Smooth muscle cell (in vitro differentiated cells): ENCODE measurements at regions not wholly inside any gene's neighbourhood (a gene's known extent, or its start where the extent isn't known, plus 50 kb on each side); places are given as distances from the start of the nearest gene placed in this dataset.
"Not testable (repeated sequence)": the region's sequence is repeated elsewhere in the genome, so short reads cannot be mapped to it uniquely, and the experiment has no call there.

Source experiments
- DNase-seq: peaks from one replicate; lab custom pipeline; 2025; ENCODE audit not compliant: unreplicated experiment; lab: John Stamatoyannopoulos, UW
- H2AFZ ChIP-seq: fragments of 200-600 bp; sonication (generic); 2 replicates; pipeline ENCODE4 v1.6.0; 2016; ENCODE audit warnings: antibody characterized with exemption, low read depth, mild to moderate bottlenecking
- H3F3A ChIP-seq: fragments of 200-600 bp; sonication (generic); 2 replicates; pipeline ENCODE4 v1.6.0; 2017; ENCODE audit warnings: antibody characterized with exemption, low read depth
- H3K27ac ChIP-seq: fragments of 200-600 bp; sonication (generic); 2 replicates; pipeline ENCODE4 v1.5.1; 2016; ENCODE audit warnings: low read depth, mild to moderate bottlenecking
- H3K27me3 ChIP-seq: fragments of 200-600 bp; sonication (generic); 2 replicates; pipeline ENCODE4 v1.6.1; 2016; ENCODE audit warnings: low read depth, mild to moderate bottlenecking
- H3K36me3 ChIP-seq: fragments of 200-600 bp; sonication (generic); 2 replicates; pipeline ENCODE4 v1.5.1; 2016; ENCODE audit warnings: low read depth
- H3K4me1 ChIP-seq: fragments of 200-600 bp; sonication (generic); 2 replicates; pipeline ENCODE4 v1.5.1; 2016; ENCODE audit warnings: low read depth
- H3K4me2 ChIP-seq: fragments of 200-600 bp; sonication (generic); 2 replicates; pipeline ENCODE4 v1.6.0; 2016; ENCODE audit warnings: mild to moderate bottlenecking
- H3K4me3 ChIP-seq: fragments of 200-600 bp; sonication (generic); 2 replicates; pipeline ENCODE4 v1.5.1; 2016; ENCODE audit warnings: mild to moderate bottlenecking
- H3K79me2 ChIP-seq: fragments of 200-600 bp; sonication (generic); 2 replicates; pipeline ENCODE4 v1.6.0; 2016; ENCODE audit warnings: low read depth, mild to moderate bottlenecking
- H3K9ac ChIP-seq: fragments of 200-600 bp; sonication (generic); 2 replicates; pipeline ENCODE4 v1.6.0; 2016; ENCODE audit warnings: low read depth
- H3K9me3 ChIP-seq: fragments of 200-600 bp; sonication (generic); replicated peaks from 2 replicates; pipeline ENCODE4 v1.5.1; 2016; ENCODE audit warnings: low read depth
- H4K20me1 ChIP-seq: fragments of 200-600 bp; sonication (generic); 2 replicates; pipeline ENCODE4 v1.6.0; 2016; ENCODE audit warnings: low read depth
- WGBS: methylation state at CpG from one replicate; pipeline ENCODE4 v1.1.7; 2016; ENCODE audit warnings: low lambda C conversion rate; 5-methylcytosine and 5-hydroxymethylcytosine counted together
- TF ChIP-seq, protein P1 (sequence below): fragments of 200-600 bp; sonication (generic); IDR thresholded peaks from 2 replicates; pipeline ENCODE4 v1.5.1; 2017; ENCODE audit warnings: borderline replicate concordance, mild to moderate bottlenecking, antibody characterized with exemption; ENCODE audit not compliant: insufficient read depth, poor library complexity, severe bottlenecking

DNA sequence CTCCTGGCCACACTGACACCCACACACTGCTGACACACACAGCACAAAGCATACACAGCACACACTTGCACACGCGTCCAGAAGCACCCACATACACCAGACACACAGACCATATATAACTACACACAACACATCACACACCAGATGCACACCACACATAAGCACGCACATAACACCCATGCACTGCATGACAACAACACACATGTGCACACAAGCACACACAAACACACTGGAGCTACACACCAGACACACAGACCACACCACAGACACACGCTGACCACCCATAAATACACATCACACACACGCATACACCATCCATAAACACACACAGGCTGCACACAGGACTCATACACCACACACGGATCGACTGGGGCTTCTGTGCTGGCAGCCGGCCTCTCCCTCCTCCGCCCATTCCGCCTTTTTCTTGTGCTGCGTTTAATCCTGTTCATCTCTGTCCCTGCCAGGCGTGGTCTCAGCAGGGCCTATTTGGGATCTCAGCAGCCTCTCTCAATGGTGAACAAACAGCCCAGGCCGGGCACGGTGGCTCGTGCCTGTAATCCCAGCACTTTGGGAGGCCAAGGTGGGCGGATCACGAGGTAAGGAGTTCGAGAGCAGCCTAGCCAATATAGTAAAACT, 396.9 kb upstream of the MYT1L start:
- H2AFZ ChIP-seq = no peak overlapping the region
- H3K4me1 ChIP-seq = no peaks in the 10 kb centered on the region
- H3K27ac ChIP-seq = no peak overlapping the region
- DNase-seq = no peak
- H3K9me3 ChIP-seq = no peaks in the 10 kb centered on the region
- H3K79me2 ChIP-seq = no peaks in the 10 kb centered on the region
- no peaks in the 10 kb centered on the region for H3F3A ChIP-seq
- H4K20me1 ChIP-seq = no peaks in the 10 kb centered on the region
- H3K4me2 ChIP-seq = no peak overlapping the region
- 92% methylated on average over 18 of the region's 18 CpGs for WGBS
- TF ChIP-seq, protein P1, sequence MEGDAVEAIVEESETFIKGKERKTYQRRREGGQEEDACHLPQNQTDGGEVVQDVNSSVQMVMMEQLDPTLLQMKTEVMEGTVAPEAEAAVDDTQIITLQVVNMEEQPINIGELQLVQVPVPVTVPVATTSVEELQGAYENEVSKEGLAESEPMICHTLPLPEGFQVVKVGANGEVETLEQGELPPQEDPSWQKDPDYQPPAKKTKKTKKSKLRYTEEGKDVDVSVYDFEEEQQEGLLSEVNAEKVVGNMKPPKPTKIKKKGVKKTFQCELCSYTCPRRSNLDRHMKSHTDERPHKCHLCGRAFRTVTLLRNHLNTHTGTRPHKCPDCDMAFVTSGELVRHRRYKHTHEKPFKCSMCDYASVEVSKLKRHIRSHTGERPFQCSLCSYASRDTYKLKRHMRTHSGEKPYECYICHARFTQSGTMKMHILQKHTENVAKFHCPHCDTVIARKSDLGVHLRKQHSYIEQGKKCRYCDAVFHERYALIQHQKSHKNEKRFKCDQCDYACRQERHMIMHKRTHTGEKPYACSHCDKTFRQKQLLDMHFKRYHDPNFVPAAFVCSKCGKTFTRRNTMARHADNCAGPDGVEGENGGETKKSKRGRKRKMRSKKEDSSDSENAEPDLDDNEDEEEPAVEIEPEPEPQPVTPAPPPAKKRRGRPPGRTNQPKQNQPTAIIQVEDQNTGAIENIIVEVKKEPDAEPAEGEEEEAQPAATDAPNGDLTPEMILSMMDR = no peak
- H3K27me3 ChIP-seq = no peaks in the 10 kb centered on the region
- H3K36me3 ChIP-seq = no peaks in the 10 kb centered on the region
- H3K4me3 ChIP-seq = no peak overlapping the region
- H3K9ac ChIP-seq = no peak overlapping the region

DNA sequence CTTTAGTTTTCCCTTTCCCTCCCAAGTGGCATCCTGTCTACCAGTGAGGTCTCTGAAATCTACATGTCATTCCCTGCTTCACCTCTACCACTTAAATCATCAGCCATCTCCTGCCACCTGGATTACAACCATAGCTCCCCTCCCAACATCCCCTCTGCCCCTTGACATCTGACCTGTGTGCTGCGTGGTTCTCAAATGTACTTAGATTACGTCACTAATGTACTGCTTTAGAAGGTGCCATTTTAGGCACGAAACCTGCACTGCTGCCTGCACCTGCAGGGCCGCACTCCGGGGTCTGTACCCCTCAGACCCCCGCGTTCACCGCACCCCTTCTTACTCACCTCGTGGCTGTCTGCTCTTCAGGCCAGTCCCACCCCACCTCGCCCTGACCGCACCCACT, 395.1 kb upstream of the MYT1L start:
- 90% methylated on average over 11 of the region's 11 CpGs for WGBS
- TF ChIP-seq, protein P1 = no peak
- H4K20me1 ChIP-seq = no peaks in the 10 kb centered on the region
- DNase-seq = no peak
- H3K9me3 ChIP-seq = no peaks in the 10 kb centered on the region
- H3K4me3 ChIP-seq = no peak overlapping the region
- H3K36me3 ChIP-seq = no peaks in the 10 kb centered on the region
- no peaks in the 10 kb centered on the region for H3K4me1 ChIP-seq
- no peak overlapping the region for H3K27ac ChIP-seq
- H3K79me2 ChIP-seq = no peaks in the 10 kb centered on the region
- no peaks in the 10 kb centered on the region for H3K27me3 ChIP-seq
- H3F3A ChIP-seq = no peaks in the 10 kb centered on the region
- no peak overlapping the region for H3K9ac ChIP-seq
- no peak overlapping the region for H3K4me2 ChIP-seq
- H2AFZ ChIP-seq = no peak overlapping the region

DNA sequence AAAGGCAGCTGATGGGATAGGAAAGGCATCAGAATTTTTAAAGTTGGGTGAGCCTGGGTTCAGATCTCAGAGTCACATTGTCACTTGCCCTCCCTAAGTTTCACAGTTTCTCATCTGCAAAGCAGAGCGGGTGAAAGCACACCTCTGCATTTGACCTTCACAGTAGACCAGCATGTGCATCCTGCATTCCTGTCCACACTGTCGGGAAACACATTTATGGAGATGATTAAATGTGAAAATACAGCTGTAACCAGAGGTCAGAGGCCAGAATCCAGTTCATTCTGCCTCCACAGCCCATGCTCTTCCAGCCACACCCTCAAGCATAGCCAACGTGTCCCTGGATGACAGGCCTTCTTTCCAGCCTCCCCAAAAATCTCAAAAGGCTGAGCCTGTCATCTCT, 392.0 kb upstream of the MYT1L start:
- 83% methylated on average over 3 of the region's 3 CpGs for WGBS
- TF ChIP-seq, protein P1 = no peak
- H3K9me3 ChIP-seq = no peaks in the 10 kb centered on the region

DNA sequence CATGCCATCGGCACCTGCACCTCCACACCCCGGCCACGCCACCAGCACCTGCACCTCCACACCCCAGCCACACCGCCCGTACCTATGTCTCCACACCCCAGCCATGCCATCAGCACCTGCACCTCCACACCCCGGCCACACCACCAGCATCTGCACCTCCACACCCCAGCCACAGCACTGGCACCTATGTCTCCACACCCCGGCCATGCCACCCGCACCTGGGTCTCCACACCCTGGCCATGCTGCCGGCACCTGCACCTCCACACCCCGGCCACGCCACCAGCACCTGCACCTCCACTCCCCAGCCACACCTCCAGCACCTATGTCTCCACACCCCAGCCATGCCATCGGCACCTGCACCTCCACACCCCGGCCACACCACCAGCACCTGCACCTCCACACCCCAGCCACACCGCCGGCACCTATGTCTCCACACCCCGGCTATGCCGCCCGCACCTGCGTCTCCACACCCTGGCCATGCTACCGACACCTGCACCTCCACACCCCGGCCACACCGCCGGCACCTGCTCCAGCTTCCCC, 390.3 kb upstream of the MYT1L start:
- no peak overlapping the region for H3K9ac ChIP-seq
- H2AFZ ChIP-seq = no peak overlapping the region
- H3K4me3 ChIP-seq = no peak overlapping the region
- TF ChIP-seq, protein P1 = no peak
- no peaks in the 10 kb centered on the region for H3F3A ChIP-seq
- H3K27ac ChIP-seq = no peak overlapping the region
- no peaks in the 10 kb centered on the region for H3K27me3 ChIP-seq
- H4K20me1 ChIP-seq = no peaks in the 10 kb centered on the region
- no peaks in the 10 kb centered on the region for H3K79me2 ChIP-seq
- H3K4me1 ChIP-seq = no peaks in the 10 kb centered on the region
- WGBS = 91% methylated on average over 23 of the region's 23 CpGs
- no peaks in the 10 kb centered on the region for H3K9me3 ChIP-seq
- DNase-seq = no peak
- no peaks in the 10 kb centered on the region for H3K36me3 ChIP-seq
- H3K4me2 ChIP-seq = no peak overlapping the region

More for the DNA sequence above, 392.0 kb upstream of the MYT1L start:
- Histone ChIP-seq H3K4me2 (no peak overlapping the region), H3K4me3 (no peak overlapping the region), H3K79me2 (no peaks in the 10 kb centered on the region), H3K9ac (no peak overlapping the region), H3K27ac (no peak overlapping the region), H3K36me3 (no peaks in the 10 kb centered on the region), H3K4me1 (no peaks in the 10 kb centered on the region), H2AFZ (no peak overlapping the region), H3F3A (no peaks in the 10 kb centered on the region), H3K27me3 (no peaks in the 10 kb centered on the region), H4K20me1 (no peaks in the 10 kb centered on the region)
- DNase-seq = no peak

DNA sequence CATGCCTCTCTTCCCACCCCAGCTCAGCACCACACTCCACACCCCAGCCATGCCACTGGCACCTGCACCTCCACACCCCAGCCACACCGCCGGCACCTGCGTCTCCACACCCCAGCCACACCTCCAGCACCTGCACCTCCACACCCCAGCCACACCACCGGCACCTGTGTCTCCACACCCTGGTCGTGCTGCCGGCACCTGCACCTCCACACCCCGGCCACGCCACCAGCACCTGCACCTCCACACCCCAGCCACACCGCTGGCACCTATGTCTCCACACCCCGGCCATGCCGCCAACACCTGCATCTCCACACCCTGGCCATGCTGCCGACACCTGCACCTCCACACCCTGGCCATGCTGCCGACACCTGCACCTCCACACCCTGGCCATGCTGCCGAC, 389.7 kb upstream of the MYT1L start:
- H3K9ac ChIP-seq, H2AFZ ChIP-seq, H3K27me3 ChIP-seq, H3K27ac ChIP-seq, H3K79me2 ChIP-seq, H3F3A ChIP-seq, H3K4me1 ChIP-seq, H3K4me3 ChIP-seq, H3K9me3 ChIP-seq, H4K20me1 ChIP-seq, H3K4me2 ChIP-seq, H3K36me3 ChIP-seq, DNase-seq: not testable (repeated sequence)
- WGBS = 91% methylated on average over 14 of the region's 14 CpGs
